ENCODE measurements at regions not wholly inside any gene's neighbourhood (a gene's known extent, or its start where the extent isn't known, plus 50 kb on each side); places are given as distances from the start of the nearest gene placed in this dataset.
A peak's percentile ranks its signal among the peaks of the same experiment; 100 is the strongest.

- no peak overlapping the region for H3K9ac ChIP-seq (ENCODE audit: low read depth in 2 of 2, low read length in 2 of 2)
- H3K9me3 ChIP-seq = no peaks in the 10 kb centered on the region
- DNase-seq = no peak
- H3K36me3 ChIP-seq = no peaks in the 10 kb centered on the region
- no peak for TF ChIP-seq CTCF (IDR thresholded peaks at IDR 0.05)
- intact Hi-C loops (cut with DNase I) = no loop called here
- no peak overlapping the region for H3K27ac ChIP-seq
- H3K4me3 ChIP-seq = no peak overlapping the region
- H3K27me3 ChIP-seq = no peaks in the 10 kb centered on the region
- H3K4me1 ChIP-seq = no peaks in the 10 kb centered on the region
Measured at GRCh38 chr6:47396401-47397069, 81.1 kb upstream of the CD2AP start.

- TF ChIP-seq CTCF (IDR thresholded peaks at IDR 0.05) = no peak
- no peaks in the 10 kb centered on the region for H3K27me3 ChIP-seq
Measured at GRCh38 chr6:47400581-47400980, 77.0 kb upstream of the CD2AP start.

GRCh38 chr6:47402081-47402480 lies 75.5 kb upstream of the CD2AP start:
- H3K4me3 ChIP-seq = no peak overlapping the region
- intact Hi-C loops (cut with DNase I) = no loop called here
- no peak overlapping the region for H3K27ac ChIP-seq
- no peak overlapping the region for H3K9ac ChIP-seq (ENCODE audit: low read depth in 2 of 2, low read length in 2 of 2)
- TF ChIP-seq CTCF (IDR thresholded peaks at IDR 0.05) = no peak
- H3K27me3 ChIP-seq = no peaks in the 10 kb centered on the region
- no peaks in the 10 kb centered on the region for H3K9me3 ChIP-seq
- H3K4me1 ChIP-seq = no peaks in the 10 kb centered on the region
- no peaks in the 10 kb centered on the region for H3K36me3 ChIP-seq
- DNase-seq = no peak

More at GRCh38 chr6:47400581-47400980, 77.0 kb upstream of the CD2AP start:
- DNase-seq = no peak
- Histone ChIP-seq H3K9me3 (no peaks in the 10 kb centered on the region), H3K36me3 (no peaks in the 10 kb centered on the region), H3K4me3 (no peak overlapping the region), H3K9ac (ENCODE audit: low read depth in 2 of 2, low read length in 2 of 2) (no peak overlapping the region), H3K4me1 (no peaks in the 10 kb centered on the region), H3K27ac (no peak overlapping the region)
- intact Hi-C loops (cut with DNase I) = no loop called here

- intact Hi-C loops (cut with DNase I) = no loop called here
- no peak overlapping the region for H3K9ac ChIP-seq (ENCODE audit: low read depth in 2 of 2, low read length in 2 of 2)
- no peak overlapping the region for H3K4me3 ChIP-seq
Measured at GRCh38 chr6:47403056-47403455, 74.5 kb upstream of the CD2AP start.

GRCh38 chr6:47403801-47404200 lies 73.8 kb upstream of the CD2AP start:
- H3K27ac ChIP-seq = peak overlapping the region; percentile 78
- DNase-seq = peak; percentile 60
- H3K9ac ChIP-seq (ENCODE audit: low read depth in 2 of 2, low read length in 2 of 2) = no peak overlapping the region
- no peaks in the 10 kb centered on the region for H3K27me3 ChIP-seq
- no peak overlapping the region for H3K4me3 ChIP-seq
- TF ChIP-seq CTCF (IDR thresholded peaks at IDR 0.05) = no peak
- H3K4me1 ChIP-seq = no peaks in the 10 kb centered on the region
- no peaks in the 10 kb centered on the region for H3K9me3 ChIP-seq
- intact Hi-C loops (cut with DNase I) = no loop called here
- no peaks in the 10 kb centered on the region for H3K36me3 ChIP-seq

More at GRCh38 chr6:47403056-47403455, 74.5 kb upstream of the CD2AP start:
- no peak overlapping the region for H3K27ac ChIP-seq
- no peaks in the 10 kb centered on the region for H3K9me3 ChIP-seq
- H3K4me1 ChIP-seq = no peaks in the 10 kb centered on the region
- H3K36me3 ChIP-seq = no peaks in the 10 kb centered on the region
- TF ChIP-seq CTCF (IDR thresholded peaks at IDR 0.05) = no peak
- no peaks in the 10 kb centered on the region for H3K27me3 ChIP-seq
- no peak for DNase-seq
